GM23338 (cell line): ENCODE measurements at regions not wholly inside any gene's neighbourhood (a gene's known extent, or its start where the extent isn't known, plus 50 kb on each side); places are given as distances from the start of the nearest gene placed in this dataset.

ENCODE experiments used
- CREB1 ChIP-seq: fragments of 250-450 bp; sonication (Bioruptor Pico); IDR thresholded peaks from 2 replicates; pipeline ENCODE4 v1.5.0; 2020; ENCODE audit warnings: low read depth, mild to moderate bottlenecking, moderate library complexity
- EZH2 ChIP-seq: fragments of 200-600 bp; sonication (generic); IDR thresholded peaks from one replicate; pipeline ENCODE4 v1.8.0; 2017; ENCODE audit warnings: antibody characterized with exemption, mild to moderate bottlenecking, low read depth; ENCODE audit not compliant: unreplicated experiment
- EZH2phosphoT487 ChIP-seq: fragments of 200-600 bp; sonication (generic); IDR thresholded peaks from one replicate; pipeline ENCODE4 v1.8.1; 2018; ENCODE audit warnings: antibody characterized with exemption; ENCODE audit not compliant: unreplicated experiment
- JUNB ChIP-seq: IDR thresholded peaks from one replicate; pipeline ENCODE4 v1.6.1; 2016; ENCODE audit warnings: antibody characterized with exemption; ENCODE audit not compliant: unreplicated experiment
- POLR2AphosphoS5 ChIP-seq: IDR thresholded peaks from 2 replicates; pipeline ENCODE4 v1.6.1; 2016; ENCODE audit warnings: antibody characterized with exemption, low read depth
- REST ChIP-seq: IDR thresholded peaks from one replicate; pipeline ENCODE4 v1.6.1; 2018; ENCODE audit warnings: antibody characterized with exemption; ENCODE audit not compliant: unreplicated experiment
- TF ChIP-seq, protein P1 (sequence below), 2 experiments: fragments of 200-600 bp in 1 of 2; sonication (generic) in 1 of 2; conservative IDR thresholded peaks; 2 replicates each; pipeline versions ENCODE4 v1.5.1 to v1.6.1; 2016 to 2017; ENCODE audit warnings: antibody characterized with exemption in 2 of 2, low read depth in 2 of 2, mild to moderate bottlenecking in 2 of 2, moderate library complexity in 1 of 2

DNA sequence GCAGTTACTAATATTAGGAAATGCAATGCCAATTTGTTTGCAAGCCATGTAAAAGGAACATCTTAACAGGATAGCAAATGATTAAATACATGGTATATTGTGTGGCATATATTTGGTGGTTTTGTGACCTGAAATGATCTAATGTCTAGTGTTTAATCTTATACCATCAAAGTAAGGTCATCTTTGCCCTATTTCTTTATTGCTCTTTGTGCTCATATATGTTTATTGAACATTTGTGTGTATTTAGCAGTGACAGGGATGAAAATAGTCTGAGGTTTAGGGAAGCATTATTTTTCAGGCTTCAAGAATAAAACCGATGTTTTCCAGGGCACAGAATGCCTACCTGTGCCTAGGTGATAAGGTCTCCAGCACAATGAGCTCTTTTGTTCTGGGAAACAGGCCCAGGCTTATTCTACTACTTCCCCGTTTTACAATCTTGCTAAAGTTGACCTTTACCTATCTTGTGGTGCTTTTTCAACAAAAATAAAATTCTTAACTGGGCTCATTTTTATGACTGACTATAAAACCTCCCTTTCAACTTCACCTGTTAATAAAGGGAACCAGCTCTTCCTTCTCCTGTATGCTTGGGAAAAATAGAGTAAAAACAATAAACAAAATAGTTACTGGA is 105.6 kb upstream of the ANKH start:
- TF ChIP-seq, protein P1, sequence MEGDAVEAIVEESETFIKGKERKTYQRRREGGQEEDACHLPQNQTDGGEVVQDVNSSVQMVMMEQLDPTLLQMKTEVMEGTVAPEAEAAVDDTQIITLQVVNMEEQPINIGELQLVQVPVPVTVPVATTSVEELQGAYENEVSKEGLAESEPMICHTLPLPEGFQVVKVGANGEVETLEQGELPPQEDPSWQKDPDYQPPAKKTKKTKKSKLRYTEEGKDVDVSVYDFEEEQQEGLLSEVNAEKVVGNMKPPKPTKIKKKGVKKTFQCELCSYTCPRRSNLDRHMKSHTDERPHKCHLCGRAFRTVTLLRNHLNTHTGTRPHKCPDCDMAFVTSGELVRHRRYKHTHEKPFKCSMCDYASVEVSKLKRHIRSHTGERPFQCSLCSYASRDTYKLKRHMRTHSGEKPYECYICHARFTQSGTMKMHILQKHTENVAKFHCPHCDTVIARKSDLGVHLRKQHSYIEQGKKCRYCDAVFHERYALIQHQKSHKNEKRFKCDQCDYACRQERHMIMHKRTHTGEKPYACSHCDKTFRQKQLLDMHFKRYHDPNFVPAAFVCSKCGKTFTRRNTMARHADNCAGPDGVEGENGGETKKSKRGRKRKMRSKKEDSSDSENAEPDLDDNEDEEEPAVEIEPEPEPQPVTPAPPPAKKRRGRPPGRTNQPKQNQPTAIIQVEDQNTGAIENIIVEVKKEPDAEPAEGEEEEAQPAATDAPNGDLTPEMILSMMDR (conservative IDR thresholded peaks at IDR 0.05; ENCODE audit: low read depth in 2 of 2), result no peak
- TF ChIP-seq EZH2phosphoT487, result no peak
- TF ChIP-seq POLR2AphosphoS5, result no peak
- no peak for TF ChIP-seq EZH2
- TF ChIP-seq JUNB, result no peak
- TF ChIP-seq REST, result no peak
- no peak for TF ChIP-seq CREB1 (CRISPR knock-in tag)
